Activated CD4-positive, alpha-beta T cell treated with anti-CD3 and anti-CD28 coated beads for 48 hours (primary cell): ENCODE measurements at regions not wholly inside any gene's neighbourhood (a gene's known extent, or its start where the extent isn't known, plus 50 kb on each side); places are given as distances from the start of the nearest gene placed in this dataset.

Experiments used
- DNase-seq: peaks from one replicate; pipeline ENCODE4 v3.0.0-alpha.2; 2020

- DNase-seq, result no peak
Measured at GRCh38 chrX:45765281-45765680, 564.6 kb upstream of the DIPK2B start.

- DNase-seq, result no peak
Measured at GRCh38 chrX:45762699-45763647, 562.3 kb upstream of the DIPK2B start.

DNA sequence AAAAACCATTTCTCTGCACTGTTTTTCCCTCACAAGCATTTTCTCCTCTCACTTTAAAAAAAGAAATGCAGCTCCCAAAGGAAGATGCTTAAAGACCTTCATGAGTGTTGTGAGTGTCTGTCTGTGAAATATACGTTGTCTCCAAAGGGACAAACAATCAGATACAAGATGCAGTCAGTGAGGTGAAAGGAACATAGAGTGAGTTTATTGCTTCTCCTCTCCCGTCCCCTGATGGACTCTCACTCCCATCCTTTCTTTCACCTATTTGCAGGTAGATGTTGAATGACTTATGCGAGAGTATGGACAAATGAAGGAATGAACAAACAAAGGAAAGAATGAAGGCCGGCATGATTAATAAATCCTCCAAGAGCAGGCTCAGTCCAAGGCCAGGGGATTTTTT, 561.2 kb upstream of the DIPK2B start:
- DNase-seq, result no peak

- no peak for DNase-seq
Measured at GRCh38 chrX:45760187-45760742, 559.6 kb upstream of the DIPK2B start.

DNA sequence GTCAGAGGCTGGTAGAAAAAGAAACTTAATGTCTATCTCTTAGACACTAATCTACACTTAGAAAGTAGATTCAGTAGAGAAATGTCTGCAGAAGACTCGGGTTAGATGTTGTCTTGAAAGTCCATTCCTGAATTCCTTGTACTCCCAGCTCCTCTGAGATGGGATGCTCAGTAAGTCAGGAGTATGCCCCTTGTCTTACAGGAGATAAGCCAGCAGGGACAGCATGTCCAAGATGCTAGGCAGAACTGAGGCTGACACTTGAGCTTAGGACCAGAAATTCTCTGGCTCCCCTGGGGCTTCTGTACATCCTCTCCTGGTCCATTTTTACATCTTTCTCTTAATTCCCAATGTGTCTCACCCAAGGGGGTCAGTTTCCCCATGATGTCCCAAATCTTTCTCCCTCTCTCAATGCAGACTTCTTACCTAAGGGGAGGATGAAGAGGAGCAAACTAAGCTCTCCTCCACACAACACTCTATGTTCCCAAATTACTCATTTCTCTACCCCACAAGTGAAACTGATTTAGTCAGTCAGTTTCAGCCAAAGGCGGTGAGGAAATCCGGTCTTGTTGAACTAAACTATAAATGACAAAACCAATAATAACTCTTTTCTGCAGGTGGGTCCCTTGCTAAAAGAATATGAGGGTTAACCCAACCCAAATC, 558.2 kb upstream of the DIPK2B start:
- DNase-seq, result peak; percentile 48

GRCh38 chrX:45758319-45758718, 557.6 kb upstream of the DIPK2B start:
- DNase-seq, result peak; percentile 56

- no peak for DNase-seq
Measured at GRCh38 chrX:45757272-45757671, 556.6 kb upstream of the DIPK2B start.

- no peak for DNase-seq
Measured at GRCh38 chrX:45756557-45756956, 555.9 kb upstream of the DIPK2B start.

- no peak for DNase-seq
Measured at GRCh38 chrX:45755703-45756102, 555.0 kb upstream of the DIPK2B start.

- no peak for DNase-seq
Measured at GRCh38 chrX:45751156-45751555, 550.5 kb upstream of the DIPK2B start.

- no peak for DNase-seq
Measured at GRCh38 chrX:45750639-45751038, 550.0 kb upstream of the DIPK2B start.

GRCh38 chrX:45749375-45749774, 548.7 kb upstream of the DIPK2B start:
- DNase-seq, result no peak

- no peak for DNase-seq
Measured at GRCh38 chrX:45748369-45748774, 547.7 kb upstream of the DIPK2B start.

GRCh38 chrX:45747905-45748304, 547.2 kb upstream of the DIPK2B start:
- DNase-seq, result no peak

DNA sequence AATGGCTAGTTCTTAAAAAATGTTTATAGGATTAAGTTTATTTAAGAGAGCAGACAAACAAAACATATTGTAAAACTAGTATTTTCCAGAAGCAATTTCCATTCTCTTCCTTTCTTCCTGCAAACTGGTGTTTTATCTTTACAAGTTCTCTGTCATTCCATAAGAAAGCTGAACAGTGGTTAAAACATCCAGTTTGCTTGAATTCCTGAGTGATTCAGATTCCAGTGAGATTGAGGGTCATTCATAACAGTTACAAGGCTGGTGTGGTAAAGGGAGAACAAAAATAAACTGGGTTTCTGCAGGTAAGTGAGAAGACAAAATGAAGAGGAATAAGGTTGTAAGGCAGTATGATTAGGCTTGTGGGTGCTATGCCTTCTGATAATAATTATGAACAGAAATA, 544.8 kb upstream of the DIPK2B start:
- no peak for DNase-seq

DNA sequence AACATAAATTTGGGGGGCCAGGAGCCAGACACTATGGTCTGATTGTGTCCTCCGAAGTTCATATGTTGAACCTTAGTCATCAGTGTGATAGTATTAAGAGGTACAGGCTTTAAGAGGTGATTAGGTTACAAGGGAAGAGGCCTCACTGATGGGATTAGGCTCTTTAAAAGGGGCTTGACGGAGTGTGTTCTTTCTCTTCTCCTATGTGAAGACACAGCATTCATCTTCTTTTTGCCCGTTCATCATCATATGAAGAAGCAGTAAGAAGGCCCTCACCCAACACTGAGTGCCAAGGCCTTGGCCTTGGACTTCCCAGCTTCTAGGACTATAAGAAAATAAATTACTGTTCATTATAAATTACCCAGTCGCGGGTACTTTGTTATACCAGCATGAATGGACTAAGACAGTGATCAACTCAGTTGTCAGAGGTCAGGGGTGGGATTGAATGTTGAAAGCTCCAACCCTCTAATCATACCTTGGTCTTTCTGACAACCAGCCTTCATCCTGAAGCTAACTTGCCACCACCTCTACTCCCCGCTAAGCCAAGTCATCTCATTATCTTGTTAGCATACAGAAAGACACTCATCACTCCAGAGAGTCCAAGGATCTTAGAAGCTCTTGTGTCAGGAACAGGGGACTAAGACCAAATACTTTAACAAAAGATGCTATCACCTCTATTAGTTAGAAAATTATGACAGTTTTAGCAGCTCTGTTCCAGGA, 543.4 kb upstream of the DIPK2B start:
- DNase-seq, result no peak

- DNase-seq, result peak; percentile 34
Measured at GRCh38 chrX:45743081-45743533, 542.4 kb upstream of the DIPK2B start.

GRCh38 chrX:45740291-45740690, 539.6 kb upstream of the DIPK2B start:
- DNase-seq, result no peak

- no peak for DNase-seq
Measured at GRCh38 chrX:45735571-45735970, 534.9 kb upstream of the DIPK2B start.

GRCh38 chrX:45731448-45731847, 530.8 kb upstream of the DIPK2B start:
- DNase-seq, result no peak

GRCh38 chrX:45727761-45728160, 527.1 kb upstream of the DIPK2B start:
- DNase-seq, result no peak

DNA sequence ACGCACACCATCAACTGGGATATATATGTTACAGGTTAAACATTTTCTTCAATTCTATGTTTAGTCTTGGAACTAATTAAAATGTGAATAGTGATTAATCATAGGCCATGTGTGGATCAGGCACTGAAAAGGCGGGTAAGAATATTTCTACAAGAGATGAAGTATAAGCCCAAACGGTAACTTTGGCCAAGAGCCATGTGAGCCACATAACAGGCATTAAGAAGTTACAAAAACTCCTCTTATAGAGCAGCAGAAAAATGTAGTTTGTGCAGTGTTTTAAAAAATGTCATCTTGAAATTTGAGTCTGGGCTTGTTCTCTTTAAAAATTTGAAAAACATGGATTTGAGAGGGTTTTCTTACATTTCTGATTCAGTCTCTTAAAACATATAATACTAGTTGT, 521.8 kb upstream of the DIPK2B start:
- no peak for DNase-seq
